Astrocyte (in vitro differentiated cells and primary cell): ENCODE measurements at regions not wholly inside any gene's neighbourhood (a gene's known extent, or its start where the extent isn't known, plus 50 kb on each side); places are given as distances from the start of the nearest gene placed in this dataset.

Source experiments
- DNase-seq: peaks from one replicate; pipeline ENCODE4 v3.0.0-alpha.2; 2010; ENCODE audit warnings: low read depth
- FAIRE-seq: peaks from 2 replicates; lab custom pipeline; 2011; peaks lifted over from hg19 to GRCh38; lab: Jason Lieb, UNC
- H2AFZ ChIP-seq: 2 replicates; pipeline ENCODE4 v1.6.0; 2012; ENCODE audit warnings: low read depth, low read length, inconsistent platforms
- H3K27ac ChIP-seq: 2 replicates; pipeline ENCODE4 v1.5.1; 2011; ENCODE audit warnings: low read depth, low read length, inconsistent platforms
- H3K27me3 ChIP-seq: 2 replicates; pipeline ENCODE4 v1.6.0; 2011; ENCODE audit warnings: low read length, inconsistent platforms; ENCODE audit not compliant: insufficient read depth
- H3K36me3 ChIP-seq: 2 replicates; pipeline ENCODE4 v1.5.1; 2011; ENCODE audit warnings: low read length, inconsistent platforms; ENCODE audit not compliant: insufficient read depth
- H3K4me1 ChIP-seq: 2 replicates; pipeline ENCODE4 v1.5.1; 2011; ENCODE audit warnings: low read length, inconsistent platforms; ENCODE audit not compliant: insufficient read depth
- H3K4me2 ChIP-seq: 2 replicates; pipeline ENCODE4 v1.6.0; 2012; ENCODE audit warnings: low read length, inconsistent platforms
- H3K4me3 ChIP-seq: 2 replicates; pipeline ENCODE4 v1.5.1; 2011; ENCODE audit warnings: low read depth, mild to moderate bottlenecking, low read length, inconsistent platforms; ENCODE audit not compliant: insufficient read depth
- H3K79me2 ChIP-seq: 2 replicates; pipeline ENCODE4 v1.6.0; 2012; ENCODE audit warnings: mild to moderate bottlenecking, low read length, inconsistent platforms; ENCODE audit not compliant: insufficient read depth
- H3K9ac ChIP-seq: 2 replicates; pipeline ENCODE4 v1.6.0; 2012; ENCODE audit warnings: mild to moderate bottlenecking, low read length, inconsistent platforms
- H3K9me3 ChIP-seq: 2 replicates; pipeline ENCODE4 v1.5.1; 2012; ENCODE audit warnings: low read depth, mild to moderate bottlenecking, low read length, inconsistent platforms; ENCODE audit not compliant: insufficient read depth
- H4K20me1 ChIP-seq: 2 replicates; pipeline ENCODE4 v1.6.0; 2012; ENCODE audit warnings: low read length, inconsistent platforms; ENCODE audit not compliant: insufficient read depth
- H3K27ac Mint-ChIP-seq: one replicate; pipeline ENCODE4 v1.8.0; 2021; ENCODE audit warnings: mild to moderate bottlenecking, mixed read lengths; ENCODE audit not compliant: unreplicated experiment
- H3K27me3 Mint-ChIP-seq: one replicate; pipeline ENCODE4 v1.8.0; 2021; ENCODE audit warnings: low read depth, mixed read lengths; ENCODE audit not compliant: unreplicated experiment
- H3K36me3 Mint-ChIP-seq: one replicate; pipeline ENCODE4 v1.8.0; 2021; ENCODE audit warnings: low read depth, mixed read lengths; ENCODE audit not compliant: unreplicated experiment
- H3K4me1 Mint-ChIP-seq: one replicate; pipeline ENCODE4 v1.8.0; 2021; ENCODE audit warnings: low read depth, mixed read lengths; ENCODE audit not compliant: unreplicated experiment
- H3K4me3 Mint-ChIP-seq: one replicate; pipeline ENCODE4 v1.8.0; 2021; ENCODE audit warnings: mild to moderate bottlenecking, moderate library complexity, mixed read lengths; ENCODE audit not compliant: unreplicated experiment
- H3K9me3 Mint-ChIP-seq: one replicate; pipeline ENCODE4 v1.8.0; 2021; ENCODE audit warnings: mild to moderate bottlenecking, mixed read lengths; ENCODE audit not compliant: unreplicated experiment
- EZH2 ChIP-seq: IDR thresholded peaks from 2 replicates; pipeline ENCODE4 v1.6.1; 2012; ENCODE audit warnings: mild to moderate bottlenecking, low read length, inconsistent platforms; ENCODE audit not compliant: insufficient read depth
- TF ChIP-seq, protein P1 (sequence below): IDR thresholded peaks from 2 replicates; pipeline ENCODE4 v1.5.1; 2011; ENCODE audit warnings: low read depth, mild to moderate bottlenecking, inconsistent platforms, low read length, moderate library complexity; ENCODE audit not compliant: insufficient read depth

GRCh38 chr6:48691420-48691819 lies 580.4 kb upstream of the PTCHD4 start:
- Mint-ChIP-seq H3K9me3 (peaks cover 21% of the 10 kb centered on the region), H3K4me3 (no peak overlapping the region), H3K27ac (no peak overlapping the region), H3K36me3 (peaks cover 1% of the 10 kb centered on the region), H3K4me1 (no peaks in the 10 kb centered on the region), H3K27me3 (no peaks in the 10 kb centered on the region)
- Histone ChIP-seq H3K36me3 (no peaks in the 10 kb centered on the region), H3K9ac (no peak overlapping the region), H3K4me1 (no peaks in the 10 kb centered on the region), H3K27me3 (no peaks in the 10 kb centered on the region), H4K20me1 (no peaks in the 10 kb centered on the region), H3K79me2 (no peaks in the 10 kb centered on the region), H3K4me3 (no peak overlapping the region), H2AFZ (no peak overlapping the region), H3K4me2 (no peak overlapping the region), H3K27ac (no peak overlapping the region), H3K9me3 (no peaks in the 10 kb centered on the region)
- TF ChIP-seq, protein P1, sequence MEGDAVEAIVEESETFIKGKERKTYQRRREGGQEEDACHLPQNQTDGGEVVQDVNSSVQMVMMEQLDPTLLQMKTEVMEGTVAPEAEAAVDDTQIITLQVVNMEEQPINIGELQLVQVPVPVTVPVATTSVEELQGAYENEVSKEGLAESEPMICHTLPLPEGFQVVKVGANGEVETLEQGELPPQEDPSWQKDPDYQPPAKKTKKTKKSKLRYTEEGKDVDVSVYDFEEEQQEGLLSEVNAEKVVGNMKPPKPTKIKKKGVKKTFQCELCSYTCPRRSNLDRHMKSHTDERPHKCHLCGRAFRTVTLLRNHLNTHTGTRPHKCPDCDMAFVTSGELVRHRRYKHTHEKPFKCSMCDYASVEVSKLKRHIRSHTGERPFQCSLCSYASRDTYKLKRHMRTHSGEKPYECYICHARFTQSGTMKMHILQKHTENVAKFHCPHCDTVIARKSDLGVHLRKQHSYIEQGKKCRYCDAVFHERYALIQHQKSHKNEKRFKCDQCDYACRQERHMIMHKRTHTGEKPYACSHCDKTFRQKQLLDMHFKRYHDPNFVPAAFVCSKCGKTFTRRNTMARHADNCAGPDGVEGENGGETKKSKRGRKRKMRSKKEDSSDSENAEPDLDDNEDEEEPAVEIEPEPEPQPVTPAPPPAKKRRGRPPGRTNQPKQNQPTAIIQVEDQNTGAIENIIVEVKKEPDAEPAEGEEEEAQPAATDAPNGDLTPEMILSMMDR, result no peak
- TF ChIP-seq EZH2, result no peak
- no peak for FAIRE-seq
- no peak for DNase-seq

DNA sequence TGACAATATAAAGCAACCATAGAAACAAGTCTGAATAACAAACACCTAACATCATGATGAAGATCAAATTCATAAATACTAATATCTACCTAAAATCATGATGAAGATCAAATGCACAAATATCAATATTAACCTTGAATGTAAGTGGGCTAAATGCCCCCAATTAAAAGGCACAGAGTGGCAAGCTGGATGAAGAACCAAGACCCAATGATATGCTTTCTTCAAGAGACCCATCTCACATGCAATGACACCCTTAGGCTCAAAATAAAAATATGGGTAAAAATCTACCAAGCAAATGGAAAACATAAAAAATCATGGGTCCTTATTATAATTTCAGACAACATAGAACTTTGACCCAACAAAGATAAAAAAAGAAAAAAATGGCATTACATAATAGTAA lies 578.5 kb upstream of the PTCHD4 start:
- Histone ChIP-seq H3K79me2 (no peaks in the 10 kb centered on the region), H3K4me2 (no peak overlapping the region), H3K27me3 (no peaks in the 10 kb centered on the region), H3K36me3 (no peaks in the 10 kb centered on the region), H3K9me3 (no peaks in the 10 kb centered on the region), H3K9ac (no peak overlapping the region), H4K20me1 (no peaks in the 10 kb centered on the region), H3K4me1 (no peaks in the 10 kb centered on the region), H3K4me3 (no peak overlapping the region), H3K27ac (no peak overlapping the region), H2AFZ (no peak overlapping the region)
- no peak overlapping the region for H3K4me3 Mint-ChIP-seq
- H3K4me1 Mint-ChIP-seq, result no peaks in the 10 kb centered on the region
- no peak for FAIRE-seq
- no peak overlapping the region for H3K27ac Mint-ChIP-seq
- H3K36me3 Mint-ChIP-seq, result peaks cover 1% of the 10 kb centered on the region
- DNase-seq, result no peak
- TF ChIP-seq, protein P1, result no peak
- TF ChIP-seq EZH2, result no peak
- H3K9me3 Mint-ChIP-seq, result peaks cover 17% of the 10 kb centered on the region
- H3K27me3 Mint-ChIP-seq, result no peaks in the 10 kb centered on the region

DNA sequence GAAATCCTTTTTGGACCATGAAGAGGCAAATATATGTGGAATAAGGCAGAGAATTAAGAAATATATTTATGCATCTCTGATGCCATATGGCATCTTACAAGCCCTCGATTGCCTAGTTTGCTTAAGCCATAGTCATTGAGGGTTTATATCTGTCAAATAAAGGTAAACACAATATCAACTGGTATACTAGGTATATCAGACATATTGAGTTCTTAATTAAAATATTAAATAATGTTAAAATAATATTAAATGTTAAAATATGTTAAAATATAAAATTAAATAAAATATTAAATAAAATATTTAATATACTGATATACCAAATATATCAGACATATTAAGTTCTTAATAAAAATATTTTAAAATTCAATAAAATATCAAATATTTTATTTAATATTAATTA lies 567.4 kb upstream of the PTCHD4 start:
- H3K4me1 Mint-ChIP-seq, result no peaks in the 10 kb centered on the region
- Histone ChIP-seq H3K4me1 (no peaks in the 10 kb centered on the region), H3K79me2 (no peaks in the 10 kb centered on the region), H3K36me3 (no peaks in the 10 kb centered on the region), H4K20me1 (no peaks in the 10 kb centered on the region), H3K9ac (no peak overlapping the region), H3K4me2 (no peak overlapping the region), H3K27me3 (no peaks in the 10 kb centered on the region), H3K27ac (no peak overlapping the region), H2AFZ (no peak overlapping the region), H3K9me3 (no peaks in the 10 kb centered on the region), H3K4me3 (no peak overlapping the region)
- TF ChIP-seq EZH2, result no peak
- TF ChIP-seq, protein P1, result no peak
- no peaks in the 10 kb centered on the region for H3K36me3 Mint-ChIP-seq
- H3K9me3 Mint-ChIP-seq, result no peaks in the 10 kb centered on the region
- no peak overlapping the region for H3K27ac Mint-ChIP-seq
- DNase-seq (no peak), FAIRE-seq (no peak)
- H3K4me3 Mint-ChIP-seq, result no peak overlapping the region
- no peaks in the 10 kb centered on the region for H3K27me3 Mint-ChIP-seq
